ENCODE measurements at regions not wholly inside any gene's neighbourhood (a gene's known extent, or its start where the extent isn't known, plus 50 kb on each side); places are given as distances from the start of the nearest gene placed in this dataset.
"Not testable (repeated sequence)": the region's sequence is repeated elsewhere in the genome, so short reads cannot be mapped to it uniquely, and the experiment has no call there.

GRCh38 chr22:21150863-21151262 lies 105.1 kb downstream of the LRRC74B start:
- H3K27me3 ChIP-seq (replicated peaks in 1 of 2; ENCODE audit: control insufficient read depth in 2 of 2, insufficient read depth in 2 of 2, low read length in 1 of 2); H3K27ac ChIP-seq (ENCODE audit: control insufficient read depth, insufficient read depth); ATAC-seq; H3K4me3 ChIP-seq; FAIRE-seq; CTCF ChIA-PET; DNase-seq (ENCODE audit: low read depth, low spot score); in situ Hi-C loops (cut with MboI); H3K79me2 ChIP-seq (ENCODE audit: control insufficient read depth, insufficient read depth, low read length); H3K9ac ChIP-seq (ENCODE audit: control insufficient read depth, insufficient read depth, low read length); RAD21 ChIA-PET (ENCODE audit: unreplicated experiment); H3K4me1 ChIP-seq (ENCODE audit: control insufficient read depth, insufficient read depth, low read length); H3K36me3 ChIP-seq (ENCODE audit: control insufficient read depth in 2 of 2, insufficient read depth in 2 of 2, low read length in 1 of 2); H2AFZ ChIP-seq (ENCODE audit: control insufficient read depth, low read depth, low read length); H3K9me3 ChIP-seq (replicated peaks; ENCODE audit: control insufficient read depth, insufficient read depth, low read length); intact Hi-C loops (cut with micrococcal nuclease; ENCODE audit: unreplicated experiment); POLR2A ChIA-PET; SMC1A ChIA-PET (ENCODE audit: uncharacterized antibody, unreplicated experiment); H3K4me2 ChIP-seq (ENCODE audit: control insufficient read depth, insufficient read depth); BruUV-seq (replicated peaks); H4K20me1 ChIP-seq (ENCODE audit: control insufficient read depth, insufficient read depth): not testable (repeated sequence)
- peak; percentile 68 for TF ChIP-seq ATF7 (IDR thresholded peaks at IDR 0.05; ENCODE audit: low read depth)
- WGBS (ENCODE audit: insufficient coverage, insufficient replicate concordance, low lambda C conversion rate, missing lambda C conversion rate), result 33% methylated on average over 7 of the region's 8 CpGs

- H3K27me3 ChIP-seq (replicated peaks in 1 of 2; ENCODE audit: control insufficient read depth in 2 of 2, insufficient read depth in 2 of 2, low read length in 1 of 2); H3K27ac ChIP-seq (ENCODE audit: control insufficient read depth, insufficient read depth); RAD21 ChIA-PET (ENCODE audit: unreplicated experiment); H3K36me3 ChIP-seq (ENCODE audit: control insufficient read depth in 2 of 2, insufficient read depth in 2 of 2, low read length in 1 of 2); H3K9me3 ChIP-seq (replicated peaks; ENCODE audit: control insufficient read depth, insufficient read depth, low read length); FAIRE-seq; H3K79me2 ChIP-seq (ENCODE audit: control insufficient read depth, insufficient read depth, low read length); intact Hi-C loops (cut with micrococcal nuclease; ENCODE audit: unreplicated experiment); POLR2A ChIA-PET; in situ Hi-C loops (cut with MboI); H3K4me2 ChIP-seq (ENCODE audit: control insufficient read depth, insufficient read depth); ATAC-seq; BruUV-seq (replicated peaks); H3K9ac ChIP-seq (ENCODE audit: control insufficient read depth, insufficient read depth, low read length); H3K4me3 ChIP-seq; H4K20me1 ChIP-seq (ENCODE audit: control insufficient read depth, insufficient read depth); CTCF ChIA-PET; H2AFZ ChIP-seq (ENCODE audit: control insufficient read depth, low read depth, low read length); H3K4me1 ChIP-seq (ENCODE audit: control insufficient read depth, insufficient read depth, low read length); SMC1A ChIA-PET (ENCODE audit: uncharacterized antibody, unreplicated experiment); DNase-seq (ENCODE audit: low read depth, low spot score): not testable (repeated sequence)
- WGBS (ENCODE audit: insufficient coverage, insufficient replicate concordance, low lambda C conversion rate, missing lambda C conversion rate), result no CpG with 5 or more reads among the region's 2 CpGs
Observed at GRCh38 chr22:21187841-21188240, 142.1 kb downstream of the LRRC74B start.

- FAIRE-seq; DNase-seq (ENCODE audit: low read depth, low spot score); in situ Hi-C loops (cut with MboI); H3K79me2 ChIP-seq (ENCODE audit: control insufficient read depth, insufficient read depth, low read length); H3K4me3 ChIP-seq; H4K20me1 ChIP-seq (ENCODE audit: control insufficient read depth, insufficient read depth); H3K36me3 ChIP-seq (ENCODE audit: control insufficient read depth in 2 of 2, insufficient read depth in 2 of 2, low read length in 1 of 2); H3K4me1 ChIP-seq (ENCODE audit: control insufficient read depth, insufficient read depth, low read length); CTCF ChIA-PET; BruUV-seq (replicated peaks); POLR2A ChIA-PET; H3K27ac ChIP-seq (ENCODE audit: control insufficient read depth, insufficient read depth); H3K27me3 ChIP-seq (replicated peaks in 1 of 2; ENCODE audit: control insufficient read depth in 2 of 2, insufficient read depth in 2 of 2, low read length in 1 of 2); H2AFZ ChIP-seq (ENCODE audit: control insufficient read depth, low read depth, low read length); RAD21 ChIA-PET (ENCODE audit: unreplicated experiment); H3K9me3 ChIP-seq (replicated peaks; ENCODE audit: control insufficient read depth, insufficient read depth, low read length); H3K9ac ChIP-seq (ENCODE audit: control insufficient read depth, insufficient read depth, low read length); ATAC-seq; H3K4me2 ChIP-seq (ENCODE audit: control insufficient read depth, insufficient read depth); SMC1A ChIA-PET (ENCODE audit: uncharacterized antibody, unreplicated experiment); intact Hi-C loops (cut with micrococcal nuclease; ENCODE audit: unreplicated experiment): not testable (repeated sequence)
- no CpG with 5 or more reads among the region's 6 CpGs for WGBS (ENCODE audit: insufficient coverage, insufficient replicate concordance, low lambda C conversion rate, missing lambda C conversion rate)
Observed at GRCh38 chr22:21212054-21212453, 166.3 kb downstream of the LRRC74B start.

GRCh38 chr22:21215973-21216731 lies 167.4 kb upstream of the RIMBP3B start:
- CTCF ChIA-PET; RAD21 ChIA-PET (ENCODE audit: unreplicated experiment); H3K36me3 ChIP-seq (ENCODE audit: control insufficient read depth in 2 of 2, insufficient read depth in 2 of 2, low read length in 1 of 2); H3K4me1 ChIP-seq (ENCODE audit: control insufficient read depth, insufficient read depth, low read length); POLR2A ChIA-PET; H3K27me3 ChIP-seq (replicated peaks in 1 of 2; ENCODE audit: control insufficient read depth in 2 of 2, insufficient read depth in 2 of 2, low read length in 1 of 2); H3K9ac ChIP-seq (ENCODE audit: control insufficient read depth, insufficient read depth, low read length); SMC1A ChIA-PET (ENCODE audit: uncharacterized antibody, unreplicated experiment); ATAC-seq; DNase-seq (ENCODE audit: low read depth, low spot score); H3K4me2 ChIP-seq (ENCODE audit: control insufficient read depth, insufficient read depth); H2AFZ ChIP-seq (ENCODE audit: control insufficient read depth, low read depth, low read length); in situ Hi-C loops (cut with MboI); FAIRE-seq; H3K27ac ChIP-seq (ENCODE audit: control insufficient read depth, insufficient read depth); H3K9me3 ChIP-seq (replicated peaks; ENCODE audit: control insufficient read depth, insufficient read depth, low read length); intact Hi-C loops (cut with micrococcal nuclease; ENCODE audit: unreplicated experiment); H3K4me3 ChIP-seq; H3K79me2 ChIP-seq (ENCODE audit: control insufficient read depth, insufficient read depth, low read length); H4K20me1 ChIP-seq (ENCODE audit: control insufficient read depth, insufficient read depth); BruUV-seq (replicated peaks): not testable (repeated sequence)
- 56% methylated on average over 5 of the region's 24 CpGs for WGBS (ENCODE audit: insufficient coverage, insufficient replicate concordance, low lambda C conversion rate, missing lambda C conversion rate)
